ENCODE measurements at regions not wholly inside any gene's neighbourhood (a gene's known extent, or its start where the extent isn't known, plus 50 kb on each side); places are given as distances from the start of the nearest gene placed in this dataset.

DNA sequence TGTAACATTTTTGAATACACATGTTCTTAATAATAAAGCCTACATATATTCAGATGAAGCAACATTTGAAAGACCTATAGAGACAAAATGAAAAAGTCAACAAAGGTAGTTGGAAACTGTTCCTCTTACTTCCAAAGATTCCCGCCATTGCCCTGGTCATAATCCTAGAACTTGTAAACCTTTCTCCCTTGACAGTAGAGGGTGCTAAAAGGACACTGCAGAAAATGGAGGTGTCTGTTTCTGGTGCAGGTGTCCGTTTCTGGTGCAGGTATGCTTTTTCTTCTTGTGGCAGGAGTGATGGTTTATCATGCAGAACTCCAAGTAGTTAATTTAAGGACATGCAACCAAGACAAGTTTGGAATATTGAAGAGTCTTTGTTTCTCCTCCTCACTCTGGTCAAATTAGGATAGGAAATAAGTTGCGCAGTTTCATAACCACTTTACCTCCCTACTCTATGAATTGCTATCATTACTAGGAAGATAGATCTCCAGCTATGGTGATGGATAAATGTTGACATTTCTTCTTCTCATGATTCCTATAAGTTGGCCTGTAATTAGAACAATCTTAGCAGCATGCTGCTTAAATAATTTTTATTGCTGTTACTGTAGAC, 56.0 kb upstream of the FAM174A start:
- Histone ChIP-seq H3K27me3 (ENCODE audit: control insufficient read depth, insufficient read depth, low read length) (no peaks in the 10 kb centered on the region), H3K9me3 (ENCODE audit: control insufficient read depth, insufficient read depth, low read length) (no peaks in the 10 kb centered on the region), H3K9ac (ENCODE audit: low read depth, low read length) (no peak overlapping the region), H3K27ac (ENCODE audit: low read depth, low read length) (no peak overlapping the region), H3K4me3 (ENCODE audit: low read depth, low read length) (no peak overlapping the region), H3K36me3 (ENCODE audit: control insufficient read depth, insufficient read depth, low read length) (no peaks in the 10 kb centered on the region), H3K4me1 (ENCODE audit: control insufficient read depth, insufficient read depth, low read length) (no peaks in the 10 kb centered on the region)

DNA sequence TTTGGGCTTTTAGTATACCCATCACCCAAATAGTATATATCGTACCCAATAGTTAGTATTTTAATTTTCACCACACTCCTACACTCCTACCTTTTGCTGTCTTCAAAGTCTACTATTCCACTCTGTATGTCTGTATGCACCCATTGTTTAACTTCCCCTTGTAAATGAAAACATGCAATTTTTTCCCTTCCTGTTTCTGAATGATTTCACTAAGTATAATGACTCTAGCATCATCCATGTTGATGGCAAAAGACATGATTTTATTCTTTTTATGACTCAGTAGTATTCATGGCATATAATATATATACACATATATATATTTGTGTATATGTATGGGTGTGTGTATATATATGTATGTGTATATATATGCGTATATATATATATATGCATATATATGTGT, 63.1 kb upstream of the FAM174A start:
- no peaks in the 10 kb centered on the region for H3K4me1 ChIP-seq (ENCODE audit: control insufficient read depth, insufficient read depth, low read length)
- no peaks in the 10 kb centered on the region for H3K27me3 ChIP-seq (ENCODE audit: control insufficient read depth, insufficient read depth, low read length)
- no peak overlapping the region for H3K4me3 ChIP-seq (ENCODE audit: low read depth, low read length)

DNA sequence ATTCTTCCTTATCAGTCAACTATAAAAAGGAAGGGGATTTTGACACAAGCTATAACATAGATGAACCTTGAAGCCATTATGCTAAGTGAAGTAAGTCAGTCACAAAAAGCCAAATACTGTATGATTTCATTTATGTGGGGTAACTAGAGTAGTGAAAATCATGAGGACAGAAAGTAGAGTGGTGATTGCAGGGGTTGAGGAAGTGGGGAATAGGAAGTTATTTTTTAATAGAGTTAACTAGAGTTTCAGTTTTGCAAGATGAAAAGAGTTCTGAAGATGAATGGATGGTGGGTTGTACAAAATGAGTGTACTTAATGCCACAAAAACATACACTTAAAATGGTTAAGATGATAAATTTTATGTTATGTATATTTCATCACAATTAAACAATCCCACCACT, 65.4 kb upstream of the FAM174A start:
- H3K27ac ChIP-seq (ENCODE audit: low read depth, low read length): no peak overlapping the region
- no peaks in the 10 kb centered on the region for H3K4me1 ChIP-seq (ENCODE audit: control insufficient read depth, insufficient read depth, low read length)
- H3K36me3 ChIP-seq (ENCODE audit: control insufficient read depth, insufficient read depth, low read length): no peaks in the 10 kb centered on the region
- no peaks in the 10 kb centered on the region; the same call in 1 of the 2 replicates for H3K9me3 ChIP-seq (ENCODE audit: control insufficient read depth, insufficient read depth, low read length)
- no peaks in the 10 kb centered on the region for H3K27me3 ChIP-seq (ENCODE audit: control insufficient read depth, insufficient read depth, low read length)
- no peak overlapping the region for H3K9ac ChIP-seq (ENCODE audit: low read depth, low read length)
- H3K4me3 ChIP-seq (ENCODE audit: low read depth, low read length): no peak overlapping the region

More for the DNA sequence above, 63.1 kb upstream of the FAM174A start:
- H3K27ac ChIP-seq (ENCODE audit: low read depth, low read length): no peak overlapping the region
- no peak overlapping the region for H3K9ac ChIP-seq (ENCODE audit: low read depth, low read length)
- H3K36me3 ChIP-seq (ENCODE audit: control insufficient read depth, insufficient read depth, low read length): no peaks in the 10 kb centered on the region
- no peaks in the 10 kb centered on the region for H3K9me3 ChIP-seq (ENCODE audit: control insufficient read depth, insufficient read depth, low read length)

DNA sequence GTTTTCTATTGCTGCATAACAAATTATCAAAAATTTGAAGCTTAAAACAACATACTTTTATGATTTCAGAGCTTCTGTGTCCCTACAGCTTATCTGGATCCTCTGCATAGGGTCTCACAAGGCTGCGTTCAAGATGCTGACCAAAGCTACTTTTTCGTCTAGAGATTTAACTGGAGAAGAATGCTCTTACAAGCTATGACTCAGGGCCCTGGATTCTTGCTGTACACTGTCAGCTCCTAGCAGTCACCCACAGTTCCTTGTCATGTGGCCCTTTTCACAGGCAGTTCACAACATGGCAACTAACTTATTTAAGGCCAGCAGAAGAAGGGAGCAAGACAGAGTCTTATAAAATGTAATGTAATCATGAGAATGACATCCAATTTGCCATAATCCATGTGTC, 70.8 kb upstream of the FAM174A start:
- no peak overlapping the region for H3K9ac ChIP-seq (ENCODE audit: low read depth, low read length)
- H3K4me1 ChIP-seq (ENCODE audit: control insufficient read depth, insufficient read depth, low read length): no peaks in the 10 kb centered on the region
- no peaks in the 10 kb centered on the region; the same call in 1 of the 2 replicates for H3K9me3 ChIP-seq (ENCODE audit: control insufficient read depth, insufficient read depth, low read length)
- H3K36me3 ChIP-seq (ENCODE audit: control insufficient read depth, insufficient read depth, low read length): no peaks in the 10 kb centered on the region
- H3K27me3 ChIP-seq (ENCODE audit: control insufficient read depth, insufficient read depth, low read length): no peaks in the 10 kb centered on the region
- H3K4me3 ChIP-seq (ENCODE audit: low read depth, low read length): no peak overlapping the region
- H3K27ac ChIP-seq (ENCODE audit: low read depth, low read length): no peak overlapping the region

DNA sequence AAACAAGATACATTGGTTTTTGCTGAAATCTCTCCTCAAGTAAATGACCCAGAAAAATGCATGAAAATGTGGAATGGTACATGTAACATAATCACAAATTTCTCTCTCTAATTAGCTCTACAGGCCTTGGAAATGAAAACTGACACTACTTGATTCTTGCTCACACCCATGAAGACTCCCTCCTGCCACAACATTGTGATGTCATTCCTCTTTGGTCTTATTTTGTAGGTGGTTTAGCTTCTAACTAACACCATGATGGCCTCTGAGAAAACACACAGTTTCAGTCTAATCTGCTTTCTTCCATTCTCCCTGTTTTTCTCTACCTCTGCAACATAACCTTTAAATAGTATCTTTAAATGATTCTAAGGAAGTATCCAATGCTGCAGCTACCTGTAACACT, 78.6 kb upstream of the FAM174A start:
- Histone ChIP-seq H3K4me1 (ENCODE audit: control insufficient read depth, insufficient read depth, low read length) (no peaks in the 10 kb centered on the region), H3K9me3 (ENCODE audit: control insufficient read depth, insufficient read depth, low read length) (no peaks in the 10 kb centered on the region), H3K9ac (ENCODE audit: low read depth, low read length) (no peak overlapping the region), H3K27me3 (ENCODE audit: control insufficient read depth, insufficient read depth, low read length) (no peaks in the 10 kb centered on the region), H3K36me3 (ENCODE audit: control insufficient read depth, insufficient read depth, low read length) (no peaks in the 10 kb centered on the region), H3K4me3 (ENCODE audit: low read depth, low read length) (no peak overlapping the region), H3K27ac (ENCODE audit: low read depth, low read length) (no peak overlapping the region)

DNA sequence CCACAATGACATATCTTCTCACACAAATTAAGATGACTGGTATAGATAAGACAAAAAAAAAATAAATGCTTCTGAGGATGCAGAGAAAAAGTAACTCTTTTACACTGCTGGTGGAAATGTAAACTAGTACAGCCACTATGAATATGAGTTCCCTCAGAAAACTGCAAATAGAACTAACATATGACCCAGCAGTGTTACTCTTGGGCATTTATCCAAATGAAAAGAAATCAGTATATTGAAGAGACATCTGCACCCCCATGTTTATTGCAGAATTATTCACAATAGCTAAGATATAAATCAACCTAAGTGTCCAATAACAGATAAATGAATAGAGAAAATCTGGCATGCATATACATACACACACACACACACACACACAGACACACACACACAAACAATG, 83.0 kb upstream of the FAM174A start:
- Histone ChIP-seq H3K4me1 (ENCODE audit: control insufficient read depth, insufficient read depth, low read length) (no peaks in the 10 kb centered on the region), H3K9me3 (ENCODE audit: control insufficient read depth, insufficient read depth, low read length) (no peaks in the 10 kb centered on the region), H3K9ac (ENCODE audit: low read depth, low read length) (no peak overlapping the region), H3K27ac (ENCODE audit: low read depth, low read length) (no peak overlapping the region), H3K36me3 (ENCODE audit: control insufficient read depth, insufficient read depth, low read length) (no peaks in the 10 kb centered on the region), H3K27me3 (ENCODE audit: control insufficient read depth, insufficient read depth, low read length) (no peaks in the 10 kb centered on the region), H3K4me3 (ENCODE audit: low read depth, low read length) (no peak overlapping the region)

DNA sequence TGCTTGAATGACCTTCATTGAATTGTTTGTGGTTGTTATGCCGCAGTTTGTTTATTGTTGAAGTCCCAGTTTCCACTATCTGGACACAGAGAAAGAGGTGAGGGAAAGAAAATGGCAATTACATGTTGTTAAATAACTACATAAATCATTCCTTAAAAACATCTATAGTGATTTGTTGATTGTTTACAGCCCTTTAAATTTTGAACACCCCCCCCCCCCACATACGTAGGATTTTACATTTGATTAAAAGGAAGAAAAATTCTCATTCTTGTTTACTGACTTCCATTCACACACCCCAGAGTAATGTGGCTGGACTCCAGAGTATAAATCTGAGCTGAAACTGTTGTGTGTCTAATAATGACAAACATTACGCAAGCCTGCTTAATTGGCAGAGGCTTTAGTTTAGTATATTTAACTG, 87.1 kb upstream of the FAM174A start:
- Histone ChIP-seq H3K27me3 (ENCODE audit: control insufficient read depth, insufficient read depth, low read length) (no peaks in the 10 kb centered on the region), H3K4me3 (ENCODE audit: low read depth, low read length) (no peak overlapping the region), H3K9ac (ENCODE audit: low read depth, low read length) (no peak overlapping the region), H3K36me3 (ENCODE audit: control insufficient read depth, insufficient read depth, low read length) (no peaks in the 10 kb centered on the region), H3K9me3 (ENCODE audit: control insufficient read depth, insufficient read depth, low read length) (no peaks in the 10 kb centered on the region), H3K27ac (ENCODE audit: low read depth, low read length) (no peak overlapping the region), H3K4me1 (ENCODE audit: control insufficient read depth, insufficient read depth, low read length) (no peaks in the 10 kb centered on the region)

DNA sequence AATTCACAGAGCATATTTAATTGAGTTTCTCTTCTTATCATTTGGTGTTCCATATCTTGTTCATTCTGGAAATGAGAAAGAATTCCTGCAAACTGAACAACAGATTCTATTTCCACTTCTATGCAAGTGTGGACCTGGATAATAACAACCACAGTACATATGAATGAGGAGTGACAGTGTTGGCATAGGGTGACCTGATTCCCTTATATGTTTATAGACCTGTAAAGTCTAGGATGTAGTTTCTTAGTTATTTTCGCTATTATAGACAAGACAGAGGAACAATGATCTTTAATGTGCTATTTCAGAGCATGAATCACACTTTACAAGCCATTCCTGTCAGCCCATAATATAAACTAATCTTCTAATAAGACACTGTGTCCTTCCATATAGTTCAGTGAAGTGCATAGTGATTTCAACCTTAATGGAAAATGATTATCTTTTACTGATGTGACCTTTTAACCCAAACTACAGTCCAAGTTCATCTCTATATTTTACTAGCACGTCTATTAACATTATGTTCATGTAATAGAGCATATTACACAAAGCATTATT, 88.2 kb upstream of the FAM174A start:
- Histone ChIP-seq H3K4me1 (ENCODE audit: control insufficient read depth, insufficient read depth, low read length) (no peaks in the 10 kb centered on the region), H3K9ac (ENCODE audit: low read depth, low read length) (no peak overlapping the region), H3K36me3 (ENCODE audit: control insufficient read depth, insufficient read depth, low read length) (no peaks in the 10 kb centered on the region), H3K27me3 (ENCODE audit: control insufficient read depth, insufficient read depth, low read length) (no peaks in the 10 kb centered on the region), H3K27ac (ENCODE audit: low read depth, low read length) (no peak overlapping the region), H3K4me3 (ENCODE audit: low read depth, low read length) (no peak overlapping the region), H3K9me3 (ENCODE audit: control insufficient read depth, insufficient read depth, low read length) (no peaks in the 10 kb centered on the region)

DNA sequence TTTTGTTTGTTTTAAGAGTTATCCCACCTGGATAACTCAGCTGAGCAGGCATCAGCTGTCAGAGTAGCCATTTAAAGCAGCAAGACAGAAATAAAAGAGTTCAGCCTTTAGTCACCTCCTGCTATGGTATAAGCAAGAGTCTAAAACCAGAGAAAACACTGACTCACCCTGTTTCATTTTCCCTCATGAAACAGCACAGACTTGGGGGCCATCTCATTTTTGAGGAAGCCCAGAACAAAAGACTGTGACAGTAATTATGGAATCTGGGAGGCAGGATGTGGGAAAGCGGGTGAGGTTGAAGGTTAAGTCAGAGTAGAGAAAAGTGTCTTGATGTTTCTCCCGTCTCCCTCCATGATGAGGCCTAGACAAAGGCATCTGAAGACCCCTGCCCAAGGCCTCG, 90.2 kb upstream of the FAM174A start:
- Histone ChIP-seq H3K4me1 (ENCODE audit: control insufficient read depth, insufficient read depth, low read length) (no peaks in the 10 kb centered on the region), H3K9ac (ENCODE audit: low read depth, low read length) (no peak overlapping the region), H3K27ac (ENCODE audit: low read depth, low read length) (no peak overlapping the region), H3K27me3 (ENCODE audit: control insufficient read depth, insufficient read depth, low read length) (no peaks in the 10 kb centered on the region), H3K9me3 (ENCODE audit: control insufficient read depth, insufficient read depth, low read length) (no peaks in the 10 kb centered on the region), H3K36me3 (ENCODE audit: control insufficient read depth, insufficient read depth, low read length) (no peaks in the 10 kb centered on the region), H3K4me3 (ENCODE audit: low read depth, low read length) (no peak overlapping the region)

DNA sequence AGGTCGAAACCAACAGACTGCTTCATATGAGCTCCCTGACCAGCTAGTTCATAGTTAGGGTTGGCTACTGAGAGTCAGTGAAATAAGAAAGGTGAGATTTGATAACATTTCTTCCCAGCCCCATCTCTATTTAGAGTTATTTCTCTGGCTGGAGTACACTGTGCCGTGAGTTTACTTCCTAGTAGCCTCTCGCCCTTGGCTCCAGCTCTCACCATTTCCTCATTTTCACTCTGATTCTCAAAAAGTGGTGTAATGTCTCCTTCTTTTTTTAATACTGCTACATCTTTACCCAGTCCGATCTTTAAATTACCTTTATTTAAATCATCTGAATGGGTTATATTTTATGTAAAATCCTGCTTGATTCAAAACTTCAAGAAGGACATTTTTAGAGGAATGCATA, 100.4 kb upstream of the FAM174A start:
- no peaks in the 10 kb centered on the region for H3K9me3 ChIP-seq (ENCODE audit: control insufficient read depth, insufficient read depth, low read length)
- H3K4me3 ChIP-seq (ENCODE audit: low read depth, low read length): no peak overlapping the region
- H3K9ac ChIP-seq (ENCODE audit: low read depth, low read length): no peak overlapping the region
- no peak overlapping the region for H3K27ac ChIP-seq (ENCODE audit: low read depth, low read length)
- H3K27me3 ChIP-seq (ENCODE audit: control insufficient read depth, insufficient read depth, low read length): no peaks in the 10 kb centered on the region
- no peaks in the 10 kb centered on the region for H3K4me1 ChIP-seq (ENCODE audit: control insufficient read depth, insufficient read depth, low read length)
- no peaks in the 10 kb centered on the region for H3K36me3 ChIP-seq (ENCODE audit: control insufficient read depth, insufficient read depth, low read length)

DNA sequence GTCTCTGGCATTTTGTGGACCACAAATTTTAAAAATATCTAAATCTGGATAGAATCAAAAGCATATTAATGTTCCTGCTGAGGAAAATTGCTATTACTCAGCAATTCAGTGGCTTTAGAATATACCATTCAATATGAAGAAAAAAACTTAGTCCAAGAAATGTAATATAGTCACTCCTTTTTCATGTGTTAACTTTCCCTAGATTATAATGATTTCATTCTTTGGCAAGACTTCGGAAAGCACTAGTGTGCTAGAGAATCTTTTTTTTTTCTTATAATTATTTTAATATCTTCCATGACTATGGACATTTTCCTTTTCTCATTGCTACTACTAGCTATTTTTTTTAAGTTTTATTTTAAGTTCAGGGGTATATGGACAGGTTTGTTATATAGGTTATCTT, 102.4 kb upstream of the FAM174A start:
- Histone ChIP-seq H3K9me3 (ENCODE audit: control insufficient read depth, insufficient read depth, low read length) (no peaks in the 10 kb centered on the region), H3K9ac (ENCODE audit: low read depth, low read length) (no peak overlapping the region), H3K27ac (ENCODE audit: low read depth, low read length) (no peak overlapping the region), H3K4me1 (ENCODE audit: control insufficient read depth, insufficient read depth, low read length) (no peaks in the 10 kb centered on the region), H3K4me3 (ENCODE audit: low read depth, low read length) (no peak overlapping the region), H3K36me3 (ENCODE audit: control insufficient read depth, insufficient read depth, low read length) (no peaks in the 10 kb centered on the region), H3K27me3 (ENCODE audit: control insufficient read depth, insufficient read depth, low read length) (no peaks in the 10 kb centered on the region)

Data from HUES48 (cell line).